CD4-positive, alpha-beta T cell (primary cell): ENCODE measurements at regions not wholly inside any gene's neighbourhood (a gene's known extent, or its start where the extent isn't known, plus 50 kb on each side); places are given as distances from the start of the nearest gene placed in this dataset.

ENCODE experiments used
- ATAC-seq: fragments of 200-7000 bp; cut with Tn5 transposase; one replicate; pipeline ENCODE4 v1.10.0; 2022; ENCODE audit warnings: mild to moderate bottlenecking; ENCODE audit not compliant: poor library complexity
- CTCF ChIA-PET: fragments of 350-600 bp; sonication (Branson Sonifier 250); formaldehyde crosslinking; loops from one replicate; lab custom pipeline; 2021; ENCODE audit warnings: antibody characterized with exemption, inconsistent platforms; lab: Charles Lee
- POLR2A ChIA-PET: fragments of 350-600 bp; sonication (Branson Sonifier 250); formaldehyde crosslinking; loops from one replicate; lab custom pipeline; 2021; ENCODE audit warnings: antibody characterized with exemption, inconsistent platforms; lab: Charles Lee
- DNase-seq, 14 experiments: peaks; one replicate each; pipeline ENCODE4 v3.0.0-alpha.2; 2013 to 2020; ENCODE audit warnings: mixed read lengths in 2 of 14
- H3K27ac ChIP-seq, 2 donors: one replicate each; pipeline versions ENCODE4 v1.5.1 to v1.7.0; 2013; ENCODE audit warnings: low read length in 2 of 2, low read depth in 1 of 2, mild to moderate bottlenecking in 1 of 2
- H3K27me3 ChIP-seq, 2 experiments: 1 replicate in 1 of 2; 2 replicates in 1 of 2; pipeline versions ENCODE4 v1.6.1 to v1.7.0; 2013; ENCODE audit warnings: low read length in 2 of 2, control low read depth in 1 of 2, mild to moderate bottlenecking in 1 of 2, moderate library complexity in 1 of 2; ENCODE audit not compliant: insufficient read depth in 2 of 2, control insufficient read depth in 1 of 2
- H3K36me3 ChIP-seq: one replicate; pipeline ENCODE4 v1.6.1; 2013; ENCODE audit warnings: low read length, control low read depth; ENCODE audit not compliant: insufficient read depth
- H3K4me1 ChIP-seq: one replicate; pipeline ENCODE4 v1.6.1; 2013; ENCODE audit warnings: low read length, control low read depth; ENCODE audit not compliant: insufficient read depth
- H3K4me3 ChIP-seq: one replicate; pipeline ENCODE4 v1.5.1; 2013; ENCODE audit warnings: mild to moderate bottlenecking, low read length, moderate library complexity
- H3K9me3 ChIP-seq, 2 experiments: 1 replicate in 1 of 2; 2 replicates in 1 of 2; pipeline versions ENCODE4 v1.6.1 to v1.7.0; 2013; ENCODE audit warnings: low read length in 2 of 2, mild to moderate bottlenecking in 2 of 2, control low read depth in 1 of 2, moderate library complexity in 1 of 2; ENCODE audit not compliant: control insufficient read depth in 1 of 2, insufficient read depth in 1 of 2
- H3K27ac Mint-ChIP-seq: one replicate; pipeline ENCODE4 v1.8.0; 2020; ENCODE audit warnings: mixed read lengths
- H3K27me3 Mint-ChIP-seq: one replicate; pipeline ENCODE4 v1.8.0; 2021; ENCODE audit warnings: mixed read lengths
- H3K36me3 Mint-ChIP-seq: one replicate; pipeline ENCODE4 v1.8.0; 2021; ENCODE audit warnings: low read depth, mixed read lengths
- H3K4me1 Mint-ChIP-seq: one replicate; pipeline ENCODE4 v1.8.0; 2021; ENCODE audit warnings: low read depth, mixed read lengths
- H3K4me3 Mint-ChIP-seq: one replicate; pipeline ENCODE4 v1.8.0; 2020; ENCODE audit warnings: mild to moderate bottlenecking, mixed read lengths
- H3K9me3 Mint-ChIP-seq: one replicate; pipeline ENCODE4 v1.8.0; 2020; ENCODE audit warnings: mixed read lengths
- CTCF ChIP-seq: fragments of 200-600 bp; IDR thresholded peaks from one replicate; pipeline ENCODE4 v1.8.0; 2022; ENCODE audit warnings: antibody characterized with exemption, mild to moderate bottlenecking
- intact Hi-C, 2 experiments: fragments of 100-400 bp; cut with DNase I in 1 of 2; cut with micrococcal nuclease in 1 of 2; formaldehyde crosslinking; loops; one replicate each; pipeline versions ENCODE4 v1.15.1 to v1.9.0; 2023 to 2025; cut with DNase I, micrococcal nuclease

- TF ChIP-seq CTCF: no peak
- no peak overlapping the region for H3K4me3 Mint-ChIP-seq
- Histone ChIP-seq H3K36me3 (no peaks in the 10 kb centered on the region), H3K4me1 (no peaks in the 10 kb centered on the region), H3K4me3 (no peak overlapping the region), H3K27me3 (peaks cover 0 to under 1% of the 10 kb centered on the region in 2 experiments), H3K9me3 (no peaks in the 10 kb centered on the region), H3K27ac (no peak overlapping the region)
- no peaks in the 10 kb centered on the region for H3K9me3 Mint-ChIP-seq
- ATAC-seq (no peak), DNase-seq (no peak)
- peaks cover 8% of the 10 kb centered on the region for H3K27me3 Mint-ChIP-seq
- ChIA-PET POLR2A (no interaction called here), CTCF (no interaction called here)
- intact Hi-C loops: no loop called here
- H3K4me1 Mint-ChIP-seq: no peaks in the 10 kb centered on the region
- H3K36me3 Mint-ChIP-seq: no peaks in the 10 kb centered on the region
- no peak overlapping the region for H3K27ac Mint-ChIP-seq
Measured at GRCh38 chr1:201655910-201656309, 117.0 kb downstream of the NAV1 start.

GRCh38 chr1:201656311-201657032 is 117.5 kb downstream of the NAV1 start:
- no peaks in the 10 kb centered on the region for H3K36me3 Mint-ChIP-seq
- POLR2A ChIA-PET: no interaction called here
- peaks cover 6% of the 10 kb centered on the region for H3K27me3 Mint-ChIP-seq
- no peak for ATAC-seq
- no peaks in the 10 kb centered on the region for H3K27me3 ChIP-seq
- CTCF ChIA-PET: no interaction called here
- no peaks in the 10 kb centered on the region for H3K4me1 ChIP-seq
- no peaks in the 10 kb centered on the region for H3K9me3 Mint-ChIP-seq
- no peak overlapping the region for H3K27ac ChIP-seq
- H3K4me3 Mint-ChIP-seq: no peak overlapping the region
- H3K4me1 Mint-ChIP-seq: no peaks in the 10 kb centered on the region
- no peak for DNase-seq
- TF ChIP-seq CTCF: no peak
- no peak overlapping the region for H3K27ac Mint-ChIP-seq
- H3K9me3 ChIP-seq: no peaks in the 10 kb centered on the region
- H3K4me3 ChIP-seq: no peak overlapping the region
- H3K36me3 ChIP-seq: no peaks in the 10 kb centered on the region
- intact Hi-C loops: no loop called here

- H3K4me1 ChIP-seq: no peaks in the 10 kb centered on the region
- H3K27me3 ChIP-seq: no peaks in the 10 kb centered on the region
- H3K27me3 Mint-ChIP-seq: peaks cover 3% of the 10 kb centered on the region
- CTCF ChIA-PET: no interaction called here
- POLR2A ChIA-PET: no interaction called here
- TF ChIP-seq CTCF: no peak
- H3K27ac ChIP-seq: no peak overlapping the region
- H3K36me3 Mint-ChIP-seq: no peaks in the 10 kb centered on the region
- no peaks in the 10 kb centered on the region for H3K9me3 Mint-ChIP-seq
- no peaks in the 10 kb centered on the region for H3K36me3 ChIP-seq
- H3K4me3 Mint-ChIP-seq: no peak overlapping the region
- intact Hi-C loops: no loop called here
- no peaks in the 10 kb centered on the region for H3K9me3 ChIP-seq
- no peak for DNase-seq
- H3K4me3 ChIP-seq: no peak overlapping the region
- ATAC-seq: no peak
- no peak overlapping the region for H3K27ac Mint-ChIP-seq
- H3K4me1 Mint-ChIP-seq: no peaks in the 10 kb centered on the region
Measured at GRCh38 chr1:201659572-201659971, 120.6 kb downstream of the NAV1 start.
